Loucy (cell line): ENCODE measurements at regions not wholly inside any gene's neighbourhood (a gene's known extent, or its start where the extent isn't known, plus 50 kb on each side); places are given as distances from the start of the nearest gene placed in this dataset.

Experiments used
- CTCF ChIP-seq: fragments of 200-600 bp; sonication (generic); conservative IDR thresholded peaks from 2 replicates; pipeline ENCODE4 v1.5.1; 2014; ENCODE audit warnings: mild to moderate bottlenecking, antibody characterized with exemption, low read length
- EZH2phosphoT487 ChIP-seq: fragments of 200-600 bp; IDR thresholded peaks from 2 replicates; pipeline ENCODE4 v1.6.1; 2018; ENCODE audit warnings: antibody characterized with exemption, mild to moderate bottlenecking, moderate library complexity, borderline replicate concordance

GRCh38 chr12:45517381-45517780 lies 212.1 kb upstream of the ARID2 start:
- TF ChIP-seq CTCF (no peak), EZH2phosphoT487 (no peak)
